ENCODE measurements at regions not wholly inside any gene's neighbourhood (a gene's known extent, or its start where the extent isn't known, plus 50 kb on each side); places are given as distances from the start of the nearest gene placed in this dataset.
"Not testable (repeated sequence)": the region's sequence is repeated elsewhere in the genome, so short reads cannot be mapped to it uniquely, and the experiment has no call there.

GRCh38 chr21:21963911-21964310 lies 965.7 kb downstream of the NCAM2 start:
- H3K4me3 ChIP-seq (ENCODE audit: low read depth, low read length): no peak overlapping the region
- WGBS (ENCODE audit: insufficient coverage): 60% methylated on average over 1 of the region's 1 CpG
- H3K27me3 ChIP-seq (ENCODE audit: control insufficient read depth, insufficient read depth, low read length): no peaks in the 10 kb centered on the region
- DNase-seq (ENCODE audit: low read depth in 4 of 6, low spot score in 6 of 6): no peak
- H3K36me3 ChIP-seq (ENCODE audit: control insufficient read depth, insufficient read depth, low read length): no peaks in the 10 kb centered on the region
- no peaks in the 10 kb centered on the region for H3K4me1 ChIP-seq (ENCODE audit: control insufficient read depth, insufficient read depth, low read length)
- no peak overlapping the region for H3K27ac ChIP-seq (ENCODE audit: low read depth, low read length)
- peaks cover 3% of the 10 kb centered on the region for H3K9me3 ChIP-seq (ENCODE audit: control insufficient read depth, insufficient read depth, low read length)

- WGBS (ENCODE audit: insufficient coverage): 71% methylated on average over 1 of the region's 2 CpGs
- Histone ChIP-seq H3K36me3 (ENCODE audit: control insufficient read depth, insufficient read depth, low read length) (no peaks in the 10 kb centered on the region), H3K4me3 (ENCODE audit: low read depth, low read length) (no peak overlapping the region), H3K9me3 (ENCODE audit: control insufficient read depth, insufficient read depth, low read length) (peaks cover 3% of the 10 kb centered on the region), H3K4me1 (ENCODE audit: control insufficient read depth, insufficient read depth, low read length) (no peaks in the 10 kb centered on the region), H3K27ac (ENCODE audit: low read depth, low read length) (no peak overlapping the region), H3K27me3 (ENCODE audit: control insufficient read depth, insufficient read depth, low read length) (no peaks in the 10 kb centered on the region)
- no peak for DNase-seq (ENCODE audit: low read depth in 4 of 6, low spot score in 6 of 6)
These were observed 970.6 kb downstream of the NCAM2 start for GRCh38 chr21:21968810-21969209.

GRCh38 chr21:21969211-21969610 lies 971.0 kb downstream of the NCAM2 start:
- WGBS (ENCODE audit: insufficient coverage): 65% methylated on average over 2 of the region's 2 CpGs
- H3K27me3 ChIP-seq (ENCODE audit: control insufficient read depth, insufficient read depth, low read length): no peaks in the 10 kb centered on the region
- no peak overlapping the region for H3K27ac ChIP-seq (ENCODE audit: low read depth, low read length)
- H3K9me3 ChIP-seq (ENCODE audit: control insufficient read depth, insufficient read depth, low read length): no peaks in the 10 kb centered on the region
- DNase-seq (ENCODE audit: low read depth in 4 of 6, low spot score in 6 of 6): peak in 2 of 6 donors; percentile 14 to 24
- no peaks in the 10 kb centered on the region for H3K36me3 ChIP-seq (ENCODE audit: control insufficient read depth, insufficient read depth, low read length)
- no peak overlapping the region for H3K4me3 ChIP-seq (ENCODE audit: low read depth, low read length)
- H3K4me1 ChIP-seq (ENCODE audit: control insufficient read depth, insufficient read depth, low read length): no peaks in the 10 kb centered on the region

- WGBS (ENCODE audit: insufficient coverage): 38% methylated on average over 1 of the region's 4 CpGs
- Histone ChIP-seq H3K27ac (ENCODE audit: low read depth, low read length) (no peak overlapping the region), H3K36me3 (ENCODE audit: control insufficient read depth, insufficient read depth, low read length) (no peaks in the 10 kb centered on the region), H3K4me1 (ENCODE audit: control insufficient read depth, insufficient read depth, low read length) (no peaks in the 10 kb centered on the region), H3K9me3 (ENCODE audit: control insufficient read depth, insufficient read depth, low read length) (no peaks in the 10 kb centered on the region), H3K27me3 (ENCODE audit: control insufficient read depth, insufficient read depth, low read length) (no peaks in the 10 kb centered on the region), H3K4me3 (ENCODE audit: low read depth, low read length) (no peak overlapping the region)
- peak in 2 of 6 donors; percentile 8 to 34 for DNase-seq (ENCODE audit: low read depth in 4 of 6, low spot score in 6 of 6)
These were observed 973.2 kb downstream of the NCAM2 start for GRCh38 chr21:21971384-21971783.

- DNase-seq (ENCODE audit: low read depth in 4 of 6, low spot score in 6 of 6): peak in 1 of 6 donors; percentile 28
- H3K27ac ChIP-seq (ENCODE audit: low read depth, low read length): no peak overlapping the region
- WGBS (ENCODE audit: insufficient coverage): 75% methylated on average over 2 of the region's 5 CpGs
These were observed 975.6 kb downstream of the NCAM2 start for GRCh38 chr21:21973806-21974205.

GRCh38 chr21:21996891-21997290 lies 998.7 kb downstream of the NCAM2 start:
- Histone ChIP-seq H3K27ac (ENCODE audit: low read depth, low read length) (no peak overlapping the region), H3K4me1 (ENCODE audit: control insufficient read depth, insufficient read depth, low read length) (no peaks in the 10 kb centered on the region), H3K9me3 (ENCODE audit: control insufficient read depth, insufficient read depth, low read length) (no peaks in the 10 kb centered on the region), H3K4me3 (ENCODE audit: low read depth, low read length) (no peak overlapping the region), H3K27me3 (ENCODE audit: control insufficient read depth, insufficient read depth, low read length) (no peaks in the 10 kb centered on the region), H3K36me3 (ENCODE audit: control insufficient read depth, insufficient read depth, low read length) (no peaks in the 10 kb centered on the region)
- DNase-seq (ENCODE audit: low read depth in 4 of 6, low spot score in 6 of 6): no peak
- 80% methylated on average over 2 of the region's 3 CpGs for WGBS (ENCODE audit: insufficient coverage)

More at GRCh38 chr21:21973806-21974205, 975.6 kb downstream of the NCAM2 start:
- Histone ChIP-seq H3K9me3 (ENCODE audit: control insufficient read depth, insufficient read depth, low read length) (no peaks in the 10 kb centered on the region), H3K4me3 (ENCODE audit: low read depth, low read length) (no peak overlapping the region), H3K4me1 (ENCODE audit: control insufficient read depth, insufficient read depth, low read length) (no peaks in the 10 kb centered on the region), H3K36me3 (ENCODE audit: control insufficient read depth, insufficient read depth, low read length) (no peaks in the 10 kb centered on the region), H3K27me3 (ENCODE audit: control insufficient read depth, insufficient read depth, low read length) (no peaks in the 10 kb centered on the region)

GRCh38 chr21:21997390-21998333 lies 999.5 kb downstream of the NCAM2 start:
- no peaks in the 10 kb centered on the region for H3K27me3 ChIP-seq (ENCODE audit: control insufficient read depth, insufficient read depth, low read length)
- no peak for DNase-seq (ENCODE audit: low read depth in 4 of 6, low spot score in 6 of 6)
- no peaks in the 10 kb centered on the region for H3K4me1 ChIP-seq (ENCODE audit: control insufficient read depth, insufficient read depth, low read length)
- H3K9me3 ChIP-seq (ENCODE audit: control insufficient read depth, insufficient read depth, low read length): no peaks in the 10 kb centered on the region
- H3K27ac ChIP-seq (ENCODE audit: low read depth, low read length): no peak overlapping the region
- H3K36me3 ChIP-seq (ENCODE audit: control insufficient read depth, insufficient read depth, low read length): no peaks in the 10 kb centered on the region
- H3K4me3 ChIP-seq (ENCODE audit: low read depth, low read length): no peak overlapping the region

GRCh38 chr21:22019766-22020165 lies 1021.6 kb downstream of the NCAM2 start:
- H3K9me3 ChIP-seq (ENCODE audit: control insufficient read depth, insufficient read depth, low read length): no peaks in the 10 kb centered on the region
- H3K27me3 ChIP-seq (ENCODE audit: control insufficient read depth, insufficient read depth, low read length): no peaks in the 10 kb centered on the region
- H3K4me3 ChIP-seq (ENCODE audit: low read depth, low read length): no peak overlapping the region
- DNase-seq (ENCODE audit: low read depth in 4 of 6, low spot score in 6 of 6): no peak
- no peaks in the 10 kb centered on the region for H3K36me3 ChIP-seq (ENCODE audit: control insufficient read depth, insufficient read depth, low read length)
- H3K4me1 ChIP-seq (ENCODE audit: control insufficient read depth, insufficient read depth, low read length): no peaks in the 10 kb centered on the region
- no peak overlapping the region for H3K27ac ChIP-seq (ENCODE audit: low read depth, low read length)
- WGBS (ENCODE audit: insufficient coverage): no CpG with 5 or more reads among the region's 1 CpG

- Histone ChIP-seq H3K27me3 (ENCODE audit: control insufficient read depth, insufficient read depth, low read length) (no peaks in the 10 kb centered on the region), H3K36me3 (ENCODE audit: control insufficient read depth, insufficient read depth, low read length) (no peaks in the 10 kb centered on the region), H3K9me3 (ENCODE audit: control insufficient read depth, insufficient read depth, low read length) (no peaks in the 10 kb centered on the region), H3K27ac (ENCODE audit: low read depth, low read length) (no peak overlapping the region), H3K4me3 (ENCODE audit: low read depth, low read length) (no peak overlapping the region), H3K4me1 (ENCODE audit: control insufficient read depth, insufficient read depth, low read length) (no peaks in the 10 kb centered on the region)
- DNase-seq (ENCODE audit: low read depth in 4 of 6, low spot score in 6 of 6): peak in 1 of 6 donors; percentile 2
- 43% methylated on average over 1 of the region's 3 CpGs for WGBS (ENCODE audit: insufficient coverage)
These were observed 1022.0 kb downstream of the NCAM2 start for GRCh38 chr21:22020221-22020620.

GRCh38 chr21:22023896-22024295 lies 1025.7 kb downstream of the NCAM2 start:
- H3K4me3 ChIP-seq (ENCODE audit: low read depth, low read length); H3K27me3 ChIP-seq (ENCODE audit: control insufficient read depth, insufficient read depth, low read length); DNase-seq (ENCODE audit: low read depth in 4 of 6, low spot score in 6 of 6); H3K9me3 ChIP-seq (ENCODE audit: control insufficient read depth, insufficient read depth, low read length); H3K27ac ChIP-seq (ENCODE audit: low read depth, low read length); H3K36me3 ChIP-seq (ENCODE audit: control insufficient read depth, insufficient read depth, low read length); H3K4me1 ChIP-seq (ENCODE audit: control insufficient read depth, insufficient read depth, low read length): not testable (repeated sequence)
- WGBS (ENCODE audit: insufficient coverage): no CpG with 5 or more reads among the region's 2 CpGs

Measured in spinal cord (tissue), 9 donors.